A549 (cell line): ENCODE measurements at regions not wholly inside any gene's neighbourhood (a gene's known extent, or its start where the extent isn't known, plus 50 kb on each side); places are given as distances from the start of the nearest gene placed in this dataset.

ENCODE experiments used
- ATAC-seq, 2 experiments: fragments of 200-7000 bp in 1 of 2; fragments of >200 bp in 1 of 2; cut with Nextera tagmentation in 1 of 2; cut with Tn5 transposase in 1 of 2; 3 replicates each; pipeline versions ENCODE4 v1.8.0 to v1.9.1; 2018 to 2020; ENCODE audit warnings: mild to moderate bottlenecking in 1 of 2, moderate library complexity in 1 of 2
- CTCF ChIA-PET: fragments of 300-600 bp; sonication (Branson Sonifier 250); formaldehyde crosslinking; extraction: SDS; loops from one replicate; lab custom pipeline; 2021; ENCODE audit warnings: antibody characterized with exemption, inconsistent platforms; lab: Yijun Ruan, JAX
- POLR2A ChIA-PET: fragments of 350-600 bp; formaldehyde crosslinking; extraction: SDS; loops from one replicate; lab custom pipeline; 2021; ENCODE audit warnings: antibody characterized with exemption, inconsistent platforms; lab: Yijun Ruan, JAX
- DNase-seq, 2 experiments: peaks; one replicate each; pipeline versions ENCODE4 v3.0.0 to v3.0.0-alpha.2; 2011 to 2016; ENCODE audit warnings: low read depth in 1 of 2, low spot score in 1 of 2
- FAIRE-seq: peaks from 2 replicates; lab custom pipeline; 2011; peaks lifted over from hg19 to GRCh38; lab: Jason Lieb, UNC
- H3K27ac ChIP-seq, 2 experiments: fragments of >200 bp; sonication (Bioruptor Twin); formaldehyde crosslinking; 3 replicates each; pipeline ENCODE4 v1.5.1; 2016 to 2017
- H3K4me1 ChIP-seq: fragments of >200 bp; sonication (Bioruptor Twin); formaldehyde crosslinking; 3 replicates; pipeline ENCODE4 v1.6.1; 2016
- H3K4me2 ChIP-seq: fragments of >200 bp; sonication (Bioruptor Twin); formaldehyde crosslinking; 3 replicates; pipeline ENCODE4 v1.6.1; 2016
- H3K4me3 ChIP-seq: fragments of >200 bp; sonication (Bioruptor Twin); formaldehyde crosslinking; 3 replicates; pipeline ENCODE4 v1.5.1; 2016
- H3K9me3 ChIP-seq: fragments of >200 bp; sonication (Bioruptor Twin); formaldehyde crosslinking; 3 replicates; pipeline ENCODE4 v1.6.1; 2016
- CBX2 ChIP-seq: fragments of 200-600 bp; sonication (generic); IDR thresholded peaks from 2 replicates; pipeline ENCODE4 v1.6.1; 2016; ENCODE audit warnings: low read depth, mild to moderate bottlenecking, borderline replicate concordance
- CHD4 ChIP-seq: fragments of 200-600 bp; sonication (generic); IDR thresholded peaks from 2 replicates; pipeline ENCODE4 v1.6.1; 2016; ENCODE audit warnings: antibody characterized with exemption, mild to moderate bottlenecking, borderline replicate concordance
- FOSL2 ChIP-seq, 2 experiments: fragments of 450-650 bp in 1 of 2; fragments of >200 bp in 1 of 2; sonication (Bioruptor Twin) in 1 of 2; formaldehyde crosslinking; IDR thresholded peaks; 2 replicates each; pipeline versions ENCODE4 v1.5.0 to v1.6.1; 2016 to 2020; ENCODE audit warnings: mild to moderate bottlenecking in 1 of 2, moderate library complexity in 1 of 2
- FOXS1 ChIP-seq: fragments of 250-450 bp; sonication (Bioruptor Pico); IDR thresholded peaks from 2 replicates; pipeline ENCODE4 v1.5.0; 2020; ENCODE audit warnings: mild to moderate bottlenecking, moderate library complexity
- HDAC2 ChIP-seq: fragments of 200-600 bp; sonication (generic); IDR thresholded peaks from 2 replicates; pipeline ENCODE4 v1.6.1; 2016
- HES2 ChIP-seq: fragments of >200 bp; sonication (Bioruptor Twin); formaldehyde crosslinking; IDR thresholded peaks from 2 replicates; pipeline ENCODE4 v1.6.1; 2016
- JUN ChIP-seq, 2 experiments: fragments of >200 bp; sonication (Bioruptor Twin); formaldehyde crosslinking; IDR thresholded peaks; 2 replicates in 1 of 2; 3 replicates in 1 of 2; pipeline ENCODE4 v1.6.1; 2016 to 2017
- KDM1A ChIP-seq: fragments of 200-600 bp; sonication (generic); IDR thresholded peaks from 2 replicates; pipeline ENCODE4 v1.6.1; 2016; ENCODE audit warnings: low read depth, mild to moderate bottlenecking
- MAFK ChIP-seq: fragments of 450-650 bp; IDR thresholded peaks from 2 replicates; pipeline ENCODE4 v1.6.1; 2014; ENCODE audit not compliant: partially characterized antibody
- MAX ChIP-seq: IDR thresholded peaks from 2 replicates; pipeline ENCODE4 v1.6.1; 2012
- NFE2L2 ChIP-seq: fragments of 150-350 bp; conservative IDR thresholded peaks from 2 replicates; pipeline ENCODE4 v1.6.1; 2014; ENCODE audit warnings: low read length
- PBX3 ChIP-seq: IDR thresholded peaks from 2 replicates; pipeline ENCODE4 v1.6.1; 2012
- PHF8 ChIP-seq: fragments of 200-600 bp; sonication (generic); IDR thresholded peaks from 2 replicates; pipeline ENCODE4 v1.6.1; 2016; ENCODE audit warnings: low read depth, mild to moderate bottlenecking, antibody characterized with exemption, moderate library complexity, borderline replicate concordance
- REST ChIP-seq: fragments of 200-600 bp; sonication (generic); IDR thresholded peaks from 2 replicates; pipeline ENCODE4 v1.6.1; 2016; ENCODE audit warnings: antibody characterized with exemption, mild to moderate bottlenecking, moderate library complexity
- RNF2 ChIP-seq: fragments of 200-600 bp; sonication (generic); IDR thresholded peaks from 2 replicates; pipeline ENCODE4 v1.6.1; 2016; ENCODE audit warnings: low read depth, mild to moderate bottlenecking, antibody characterized with exemption, moderate library complexity, borderline replicate concordance
- TP53 ChIP-seq: fragments of 250-450 bp; sonication (Bioruptor Pico); IDR thresholded peaks from 2 replicates; pipeline ENCODE4 v1.5.0; 2021; ENCODE audit warnings: mild to moderate bottlenecking, moderate library complexity
- WGBS: methylation state at CpG from one replicate; pipeline ENCODE4 v1.1.6; 2017; ENCODE audit errors: missing lambda C conversion rate; 5-methylcytosine and 5-hydroxymethylcytosine counted together

GRCh38 chr9:113774963-113775362 is 101.1 kb upstream of the ZNF618 start:
- Histone ChIP-seq H3K27ac (no peak overlapping the region), H3K4me1 (no peaks in the 10 kb centered on the region), H3K4me3 (no peak overlapping the region), H3K4me2 (no peak overlapping the region), H3K9me3 (no peaks in the 10 kb centered on the region)
- no peak for TF ChIP-seq REST
- TF ChIP-seq FOXS1 (CRISPR knock-in tag), result no peak
- TF ChIP-seq HES2, result no peak
- TF ChIP-seq JUN (IDR thresholded peaks at IDR 0.05), result no peak
- no peak for TF ChIP-seq MAX
- TF ChIP-seq HDAC2, result no peak
- no peak for TF ChIP-seq TP53 (CRISPR knock-in tag)
- TF ChIP-seq CBX2, result no peak
- TF ChIP-seq KDM1A, result no peak
- TF ChIP-seq CHD4, result no peak
- no peak for TF ChIP-seq RNF2
- no peak for TF ChIP-seq PBX3
- FAIRE-seq (no peak), ATAC-seq (no peak), DNase-seq (no peak)
- POLR2A ChIA-PET, result no interaction called here
- 21% methylated on average over 1 of the region's 1 CpG for WGBS
- CTCF ChIA-PET, result interaction anchor here (1.1 to 1.5 kb wide), 2 partner anchors 9 to 12 kb away, joined by 3 to 4 read pairs; no protein-coding TSS in a partner anchor

GRCh38 chr9:113775749-113776148 is 100.4 kb upstream of the ZNF618 start:
- Histone ChIP-seq H3K9me3 (no peaks in the 10 kb centered on the region), H3K4me2 (no peak overlapping the region), H3K4me3 (no peak overlapping the region), H3K4me1 (no peaks in the 10 kb centered on the region), H3K27ac (no peak overlapping the region)
- ATAC-seq, result no peak
- no peak for DNase-seq
- CTCF ChIA-PET, result no interaction called here
- TF ChIP-seq NFE2L2, result no peak
- TF ChIP-seq TP53 (CRISPR knock-in tag), result no peak
- no peak for TF ChIP-seq PHF8
- no peak for TF ChIP-seq PBX3
- TF ChIP-seq FOSL2 (IDR thresholded peaks at IDR 0.05), result no peak
- TF ChIP-seq FOSL2 (CRISPR knock-in tag; IDR thresholded peaks at IDR 0.05), result no peak
- TF ChIP-seq MAFK, result no peak
- no peak for TF ChIP-seq FOXS1 (CRISPR knock-in tag)
- no peak for TF ChIP-seq REST
- TF ChIP-seq, all 56 proteins: peak for 0
- 22% methylated on average over 3 of the region's 3 CpGs for WGBS
- POLR2A ChIA-PET, result no interaction called here
- FAIRE-seq, result no peak
